Sigmoid colon (tissue), 6 donors: ENCODE measurements at regions not wholly inside any gene's neighbourhood (a gene's known extent, or its start where the extent isn't known, plus 50 kb on each side); places are given as distances from the start of the nearest gene placed in this dataset.

Experiments
- DNase-seq: peaks from one replicate; pipeline ENCODE4 v3.0.0-alpha.2; 2019
- H3K27ac ChIP-seq, 4 donors: fragments of 200-600 bp; sonication (generic); one replicate each; pipeline ENCODE4 v1.5.1; 2016 to 2019; ENCODE audit warnings: mild to moderate bottlenecking in 1 of 4
- H3K27me3 ChIP-seq, 3 donors: fragments of 200-600 bp; sonication (generic); one replicate each; pipeline ENCODE4 v1.5.1; 2019; ENCODE audit warnings: mild to moderate bottlenecking in 1 of 3
- H3K36me3 ChIP-seq, 4 donors: fragments of 200-600 bp; sonication (generic); one replicate each; pipeline ENCODE4 v1.5.1; 2016 to 2019
- H3K4me1 ChIP-seq, 4 donors: fragments of 200-600 bp; sonication (generic); one replicate each; pipeline ENCODE4 v1.5.1; 2017 to 2019
- H3K4me3 ChIP-seq, 4 donors: fragments of 200-600 bp; sonication (generic); one replicate each; pipeline ENCODE4 v1.5.1; 2017 to 2019; ENCODE audit warnings: mild to moderate bottlenecking in 2 of 4, moderate library complexity in 1 of 4
- H3K9me3 ChIP-seq, 4 donors: fragments of 200-600 bp in 3 of 4; sonication (generic) in 3 of 4; one replicate each; pipeline versions ENCODE4 v1.5.1 to v1.6.1; 2013 to 2019
- CTCF ChIP-seq, 4 experiments: fragments of 450-650 bp in 3 of 4; fragments of 200-600 bp in 1 of 4; IDR thresholded peaks; one replicate each; pipeline ENCODE4 v1.5.1; 2016 to 2019; ENCODE audit warnings: antibody characterized with exemption in 4 of 4, mild to moderate bottlenecking in 3 of 4, moderate library complexity in 2 of 4
- EP300 ChIP-seq, 4 donors: sonication (generic); formaldehyde crosslinking; IDR thresholded peaks; one replicate each; pipeline ENCODE4 v1.6.1; 2017; ENCODE audit warnings: antibody characterized with exemption in 4 of 4
- POLR2A ChIP-seq, 2 donors: fragments of 450-650 bp; IDR thresholded peaks; one replicate each; pipeline ENCODE4 v1.6.1; 2016; ENCODE audit warnings: antibody characterized with exemption in 2 of 2, mild to moderate bottlenecking in 2 of 2, moderate library complexity in 2 of 2
- POLR2AphosphoS5 ChIP-seq, 4 donors: sonication (generic); formaldehyde crosslinking; IDR thresholded peaks; one replicate each; pipeline ENCODE4 v1.6.1; 2017; ENCODE audit warnings: antibody characterized with exemption in 4 of 4
- WGBS, 2 donors: extraction: QIAGEN DNeasy Blood & Tissue Kit; methylation state at CpG; one replicate each; pipeline ENCODE4 v1.1.7; 2013; 5-methylcytosine and 5-hydroxymethylcytosine counted together
- intact Hi-C: fragments of 100-400 bp; cut with DNase I; formaldehyde crosslinking; loops from one replicate; pipeline ENCODE4 v1.15.1; 2023
- donor health status: healthy with polysubstance abuse.
- donor health status: healthy.

- intact Hi-C loops, result no loop called here
- peaks cover 0 to 7% (median under 1%) of the 10 kb centered on the region in 4 donors for H3K4me1 ChIP-seq
- no peaks in the 10 kb centered on the region for H3K36me3 ChIP-seq
- H3K27ac ChIP-seq, result no peak overlapping the region
- WGBS, 2 donors, result 90 to 97% methylated on average over 1 of the region's 1 CpG
- no peaks in the 10 kb centered on the region for H3K27me3 ChIP-seq
- TF ChIP-seq POLR2AphosphoS5 (IDR thresholded peaks at IDR 0.05) (no peak), EP300 (IDR thresholded peaks at IDR 0.05) (no peak), CTCF (IDR thresholded peaks at IDR 0.05) (no peak), POLR2A (IDR thresholded peaks at IDR 0.05) (no peak)
- H3K4me3 ChIP-seq, result no peak overlapping the region
- DNase-seq, result no peak
- no peaks in the 10 kb centered on the region for H3K9me3 ChIP-seq
These were observed 122.8 kb upstream of the SOX5 start for GRCh38 chr12:24072302-24072701.

- no peak overlapping the region for H3K27ac ChIP-seq
- peaks cover 0 to 12% (median 2%) of the 10 kb centered on the region in 4 donors for H3K4me1 ChIP-seq
- WGBS, 2 donors, result 88 to 95% methylated on average over 1 of the region's 1 CpG
- DNase-seq, result no peak
- TF ChIP-seq CTCF (IDR thresholded peaks at IDR 0.05) (no peak), POLR2AphosphoS5 (IDR thresholded peaks at IDR 0.05) (no peak), EP300 (IDR thresholded peaks at IDR 0.05) (no peak), POLR2A (IDR thresholded peaks at IDR 0.05) (no peak)
- H3K27me3 ChIP-seq, result no peaks in the 10 kb centered on the region
- H3K36me3 ChIP-seq, result no peaks in the 10 kb centered on the region
- no peaks in the 10 kb centered on the region for H3K9me3 ChIP-seq
- no peak overlapping the region for H3K4me3 ChIP-seq
- intact Hi-C loops, result no loop called here
These were observed 122.4 kb upstream of the SOX5 start for GRCh38 chr12:24071842-24072241.

GRCh38 chr12:24069532-24070395 is 120.3 kb upstream of the SOX5 start:
- Histone ChIP-seq H3K4me1 (peaks cover 0 to 18% (median 4%) of the 10 kb centered on the region in 4 donors), H3K4me3 (no peak overlapping the region), H3K27me3 (no peaks in the 10 kb centered on the region), H3K36me3 (no peaks in the 10 kb centered on the region), H3K27ac (no peak overlapping the region), H3K9me3 (no peaks in the 10 kb centered on the region)
- 19 to 58% methylated on average over 7 of the region's 7 CpGs for WGBS, 2 donors
- intact Hi-C loops, result no loop called here
- TF ChIP-seq POLR2AphosphoS5 (IDR thresholded peaks at IDR 0.05) (no peak), POLR2A (IDR thresholded peaks at IDR 0.05) (no peak)
- no peak for DNase-seq

GRCh38 chr12:24066865-24067264 is 117.4 kb upstream of the SOX5 start:
- no peak for DNase-seq

GRCh38 chr12:24066097-24066496 is 116.6 kb upstream of the SOX5 start:
- intact Hi-C loops, result no loop called here
- Histone ChIP-seq H3K27me3 (no peaks in the 10 kb centered on the region), H3K4me1 (peaks cover 0 to 18% (median 4%) of the 10 kb centered on the region in 4 donors), H3K27ac (no peak overlapping the region), H3K4me3 (no peak overlapping the region), H3K9me3 (no peaks in the 10 kb centered on the region), H3K36me3 (no peaks in the 10 kb centered on the region)
- DNase-seq, result no peak
- TF ChIP-seq EP300 (IDR thresholded peaks at IDR 0.05), result no peak
- TF ChIP-seq POLR2A (IDR thresholded peaks at IDR 0.05), result no peak
- TF ChIP-seq POLR2AphosphoS5 (IDR thresholded peaks at IDR 0.05), result no peak
- TF ChIP-seq CTCF (IDR thresholded peaks at IDR 0.05), result no peak

More at GRCh38 chr12:24066865-24067264, 117.4 kb upstream of the SOX5 start:
- no peaks in the 10 kb centered on the region for H3K9me3 ChIP-seq
- H3K4me3 ChIP-seq, result no peak overlapping the region
- H3K36me3 ChIP-seq, result no peaks in the 10 kb centered on the region
- no peak overlapping the region for H3K27ac ChIP-seq
- intact Hi-C loops, result no loop called here
- peaks cover 0 to 18% (median 4%) of the 10 kb centered on the region in 4 donors for H3K4me1 ChIP-seq
- WGBS, 2 donors, result 71 to 75% methylated on average over 2 of the region's 2 CpGs
- TF ChIP-seq POLR2AphosphoS5 (IDR thresholded peaks at IDR 0.05) (peak in 1 of 4 donors; percentile 30), CTCF (IDR thresholded peaks at IDR 0.05) (no peak)
- no peaks in the 10 kb centered on the region for H3K27me3 ChIP-seq
